ENCODE measurements at regions not wholly inside any gene's neighbourhood (a gene's known extent, or its start where the extent isn't known, plus 50 kb on each side); places are given as distances from the start of the nearest gene placed in this dataset.
"Not testable (repeated sequence)": the region's sequence is repeated elsewhere in the genome, so short reads cannot be mapped to it uniquely, and the experiment has no call there.

- H3K27me3 ChIP-seq (ENCODE audit: insufficient read depth, low read length); H2AFZ ChIP-seq (ENCODE audit: low read length, unreplicated experiment); H3K79me2 ChIP-seq (ENCODE audit: control insufficient read depth, insufficient read depth, low read length, unreplicated experiment); H3K27ac ChIP-seq (ENCODE audit: low read depth, low read length); H3K4me1 ChIP-seq (ENCODE audit: control insufficient read depth, insufficient read depth, low read length, unreplicated experiment); H3K36me3 ChIP-seq (ENCODE audit: insufficient read depth, low read length); H3K4me3 ChIP-seq (ENCODE audit: low read depth, low read length): not testable (repeated sequence)
Measured at GRCh38 chr5:122515210-122515609, 203.2 kb downstream of the SNCAIP start.

GRCh38 chr5:122515709-122516431 is 203.8 kb downstream of the SNCAIP start:
- H3K79me2 ChIP-seq (ENCODE audit: control insufficient read depth, insufficient read depth, low read length, unreplicated experiment) = no peaks in the 10 kb centered on the region
- no peak overlapping the region for H3K4me3 ChIP-seq (ENCODE audit: low read depth, low read length)
- no peaks in the 10 kb centered on the region for H3K4me1 ChIP-seq (ENCODE audit: control insufficient read depth, insufficient read depth, low read length, unreplicated experiment)
- H3K36me3 ChIP-seq (ENCODE audit: insufficient read depth, low read length) = no peaks in the 10 kb centered on the region
- no peak overlapping the region for H3K27ac ChIP-seq (ENCODE audit: low read depth, low read length)
- no peak overlapping the region for H2AFZ ChIP-seq (ENCODE audit: low read length, unreplicated experiment)
- peaks cover 9% of the 10 kb centered on the region; the same call in 1 of the 2 replicates for H3K27me3 ChIP-seq (ENCODE audit: insufficient read depth, low read length)

GRCh38 chr5:122516432-122516743 is 204.4 kb downstream of the SNCAIP start:
- peaks cover 9% of the 10 kb centered on the region; the same call in 1 of the 2 replicates for H3K27me3 ChIP-seq (ENCODE audit: insufficient read depth, low read length)
- H3K4me3 ChIP-seq (ENCODE audit: low read depth, low read length) = no peak overlapping the region
- no peak overlapping the region for H2AFZ ChIP-seq (ENCODE audit: low read length, unreplicated experiment)
- no peak overlapping the region for H3K27ac ChIP-seq (ENCODE audit: low read depth, low read length)
- H3K36me3 ChIP-seq (ENCODE audit: insufficient read depth, low read length) = no peaks in the 10 kb centered on the region
- H3K79me2 ChIP-seq (ENCODE audit: control insufficient read depth, insufficient read depth, low read length, unreplicated experiment) = no peaks in the 10 kb centered on the region
- no peaks in the 10 kb centered on the region for H3K4me1 ChIP-seq (ENCODE audit: control insufficient read depth, insufficient read depth, low read length, unreplicated experiment)

GRCh38 chr5:122517091-122517490 is 205.1 kb downstream of the SNCAIP start:
- H3K79me2 ChIP-seq (ENCODE audit: control insufficient read depth, insufficient read depth, low read length, unreplicated experiment) = no peaks in the 10 kb centered on the region
- H3K4me3 ChIP-seq (ENCODE audit: low read depth, low read length) = no peak overlapping the region
- no peak overlapping the region for H2AFZ ChIP-seq (ENCODE audit: low read length, unreplicated experiment)
- H3K4me1 ChIP-seq (ENCODE audit: control insufficient read depth, insufficient read depth, low read length, unreplicated experiment) = no peaks in the 10 kb centered on the region
- no peak overlapping the region for H3K27ac ChIP-seq (ENCODE audit: low read depth, low read length)
- no peaks in the 10 kb centered on the region for H3K36me3 ChIP-seq (ENCODE audit: insufficient read depth, low read length)
- H3K27me3 ChIP-seq (ENCODE audit: insufficient read depth, low read length) = peaks cover 9% of the 10 kb centered on the region; the same call in 1 of the 2 replicates

- H3K27me3 ChIP-seq (ENCODE audit: insufficient read depth, low read length) = no peaks in the 10 kb centered on the region
- no peak overlapping the region for H3K27ac ChIP-seq (ENCODE audit: low read depth, low read length)
- H3K79me2 ChIP-seq (ENCODE audit: control insufficient read depth, insufficient read depth, low read length, unreplicated experiment) = no peaks in the 10 kb centered on the region
- no peaks in the 10 kb centered on the region for H3K36me3 ChIP-seq (ENCODE audit: insufficient read depth, low read length)
- no peak overlapping the region for H3K4me3 ChIP-seq (ENCODE audit: low read depth, low read length)
- H3K4me1 ChIP-seq (ENCODE audit: control insufficient read depth, insufficient read depth, low read length, unreplicated experiment) = no peaks in the 10 kb centered on the region
- H2AFZ ChIP-seq (ENCODE audit: low read length, unreplicated experiment) = no peak overlapping the region
Measured at GRCh38 chr5:122523776-122524175, 211.7 kb downstream of the SNCAIP start.

DNA sequence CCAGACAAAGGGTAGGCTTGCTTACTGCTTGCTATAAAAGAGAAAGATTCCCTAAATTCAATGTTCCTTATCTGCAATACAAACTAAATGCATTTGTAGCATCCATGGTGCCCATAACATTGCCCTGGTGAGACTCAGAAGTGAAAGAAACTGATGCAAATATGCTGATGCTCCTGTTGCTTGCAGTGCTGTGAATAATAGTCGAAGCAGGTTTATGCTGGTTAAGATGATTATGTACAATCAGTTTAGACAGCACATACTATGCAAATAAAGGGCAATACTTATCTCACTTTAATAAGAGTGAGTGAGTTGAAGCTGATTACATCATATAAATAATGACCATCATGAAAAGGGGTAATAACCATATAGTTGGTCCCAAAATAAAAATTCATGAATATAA is 215.5 kb downstream of the SNCAIP start:
- no peaks in the 10 kb centered on the region for H3K4me1 ChIP-seq (ENCODE audit: control insufficient read depth, insufficient read depth, low read length, unreplicated experiment)
- H3K27me3 ChIP-seq (ENCODE audit: insufficient read depth, low read length) = peaks cover 14% of the 10 kb centered on the region; the same call in 1 of the 2 replicates
- H3K27ac ChIP-seq (ENCODE audit: low read depth, low read length) = no peak overlapping the region
- no peaks in the 10 kb centered on the region for H3K79me2 ChIP-seq (ENCODE audit: control insufficient read depth, insufficient read depth, low read length, unreplicated experiment)
- no peaks in the 10 kb centered on the region for H3K36me3 ChIP-seq (ENCODE audit: insufficient read depth, low read length)
- no peak overlapping the region for H2AFZ ChIP-seq (ENCODE audit: low read length, unreplicated experiment)
- no peak overlapping the region for H3K4me3 ChIP-seq (ENCODE audit: low read depth, low read length)

DNA sequence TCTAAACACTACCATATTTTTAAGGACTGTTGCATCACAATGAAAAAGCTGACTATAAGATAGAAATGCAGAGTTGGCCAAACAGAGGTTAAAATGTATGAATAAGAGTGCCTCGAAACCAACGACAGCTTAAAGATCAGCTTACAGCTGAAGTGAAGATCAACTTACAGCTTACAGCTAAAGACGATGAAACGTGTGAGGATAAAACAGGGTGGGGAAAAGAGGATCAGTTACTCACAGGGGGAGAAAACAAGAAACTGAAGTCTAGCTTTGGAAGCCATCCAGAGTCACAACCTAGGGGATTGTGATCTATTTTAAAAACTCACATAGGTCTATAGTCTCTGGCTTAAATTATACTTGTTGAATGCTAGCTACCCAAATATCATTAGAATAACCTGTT is 220.0 kb downstream of the SNCAIP start:
- no peak overlapping the region for H3K27ac ChIP-seq (ENCODE audit: low read depth, low read length)
- no peak overlapping the region for H2AFZ ChIP-seq (ENCODE audit: low read length, unreplicated experiment)
- no peaks in the 10 kb centered on the region for H3K79me2 ChIP-seq (ENCODE audit: control insufficient read depth, insufficient read depth, low read length, unreplicated experiment)
- H3K4me3 ChIP-seq (ENCODE audit: low read depth, low read length) = no peak overlapping the region
- no peaks in the 10 kb centered on the region for H3K36me3 ChIP-seq (ENCODE audit: insufficient read depth, low read length)
- H3K4me1 ChIP-seq (ENCODE audit: control insufficient read depth, insufficient read depth, low read length, unreplicated experiment) = no peaks in the 10 kb centered on the region
- peaks cover 40% of the 10 kb centered on the region for H3K27me3 ChIP-seq (ENCODE audit: insufficient read depth, low read length)

DNA sequence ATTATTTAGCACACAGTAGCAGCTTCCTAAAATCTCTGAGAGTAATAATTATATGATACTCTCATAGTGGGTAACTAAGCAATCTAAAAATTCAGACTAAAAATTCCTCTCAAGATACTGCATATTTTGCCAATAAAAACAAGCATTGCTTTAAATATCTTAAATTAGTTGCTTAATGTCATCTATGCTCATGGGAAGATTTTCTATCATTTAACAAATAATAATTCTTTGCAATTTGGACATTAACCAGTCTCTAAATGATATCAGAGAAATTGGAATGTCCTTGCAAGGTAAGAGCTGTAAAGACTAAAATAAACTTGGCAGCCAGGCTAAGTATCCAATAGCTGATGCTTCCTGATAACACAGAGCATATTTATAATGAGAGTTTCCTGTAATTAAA is 221.8 kb downstream of the SNCAIP start:
- Histone ChIP-seq H3K4me1 (ENCODE audit: control insufficient read depth, insufficient read depth, low read length, unreplicated experiment) (no peaks in the 10 kb centered on the region), H3K79me2 (ENCODE audit: control insufficient read depth, insufficient read depth, low read length, unreplicated experiment) (no peaks in the 10 kb centered on the region), H2AFZ (ENCODE audit: low read length, unreplicated experiment) (no peak overlapping the region), H3K36me3 (ENCODE audit: insufficient read depth, low read length) (no peaks in the 10 kb centered on the region), H3K27me3 (ENCODE audit: insufficient read depth, low read length) (peaks cover 52% of the 10 kb centered on the region), H3K4me3 (ENCODE audit: low read depth, low read length) (no peak overlapping the region), H3K27ac (ENCODE audit: low read depth, low read length) (no peak overlapping the region)

- Histone ChIP-seq H2AFZ (ENCODE audit: low read length, unreplicated experiment) (no peak overlapping the region), H3K36me3 (ENCODE audit: insufficient read depth, low read length) (no peaks in the 10 kb centered on the region), H3K27me3 (ENCODE audit: insufficient read depth, low read length) (peaks cover 59% of the 10 kb centered on the region), H3K4me3 (ENCODE audit: low read depth, low read length) (no peak overlapping the region), H3K27ac (ENCODE audit: low read depth, low read length) (no peak overlapping the region), H3K79me2 (ENCODE audit: control insufficient read depth, insufficient read depth, low read length, unreplicated experiment) (no peaks in the 10 kb centered on the region), H3K4me1 (ENCODE audit: control insufficient read depth, insufficient read depth, low read length, unreplicated experiment) (no peaks in the 10 kb centered on the region)
Measured at GRCh38 chr5:122534829-122535228, 222.8 kb downstream of the SNCAIP start.

DNA sequence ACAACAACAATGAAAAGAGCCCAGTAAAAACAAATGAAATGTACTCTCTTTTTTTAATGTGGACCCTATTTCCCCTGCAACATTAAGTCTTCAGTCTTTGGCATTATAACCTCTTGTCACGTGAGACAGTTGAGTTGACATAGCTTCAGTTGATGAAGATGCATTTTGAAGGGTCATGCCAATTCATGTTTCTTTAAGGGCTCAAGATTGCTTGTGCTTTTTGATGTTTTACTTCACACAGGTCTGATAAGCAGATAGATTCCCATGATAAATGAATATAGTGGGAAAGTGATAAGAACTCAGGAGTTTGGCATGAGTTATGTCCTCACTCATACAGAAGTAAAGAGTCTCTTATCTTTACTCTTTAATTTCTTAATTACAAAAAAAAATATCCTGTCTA is 229.4 kb downstream of the SNCAIP start:
- no peaks in the 10 kb centered on the region for H3K36me3 ChIP-seq (ENCODE audit: insufficient read depth, low read length)
- H3K4me3 ChIP-seq (ENCODE audit: low read depth, low read length) = no peak overlapping the region
- no peak overlapping the region for H2AFZ ChIP-seq (ENCODE audit: low read length, unreplicated experiment)
- no peaks in the 10 kb centered on the region for H3K79me2 ChIP-seq (ENCODE audit: control insufficient read depth, insufficient read depth, low read length, unreplicated experiment)
- no peaks in the 10 kb centered on the region for H3K4me1 ChIP-seq (ENCODE audit: control insufficient read depth, insufficient read depth, low read length, unreplicated experiment)
- no peak overlapping the region for H3K27ac ChIP-seq (ENCODE audit: low read depth, low read length)
- H3K27me3 ChIP-seq (ENCODE audit: insufficient read depth, low read length) = peaks cover 50% of the 10 kb centered on the region

DNA sequence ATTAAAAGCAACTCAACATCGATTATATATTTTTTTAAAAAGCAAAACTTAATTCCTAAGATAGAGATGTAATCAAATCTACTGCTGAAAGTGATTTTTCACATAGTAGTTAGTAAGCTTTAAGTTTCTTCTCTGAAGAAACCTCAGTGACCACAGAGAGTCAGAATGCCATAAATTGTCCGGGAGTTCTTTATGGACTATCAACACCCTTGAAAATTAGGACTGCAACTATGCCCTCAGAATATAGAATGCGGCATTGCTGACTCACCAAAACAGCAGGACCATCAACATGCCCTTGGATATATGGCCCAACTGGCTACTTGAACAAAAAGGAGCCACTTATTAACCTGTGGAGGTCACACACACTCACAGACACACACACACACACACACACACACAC is 228.9 kb upstream of the SNX2 start:
- Histone ChIP-seq H3K79me2 (ENCODE audit: control insufficient read depth, insufficient read depth, low read length, unreplicated experiment) (no peaks in the 10 kb centered on the region), H3K36me3 (ENCODE audit: insufficient read depth, low read length) (no peaks in the 10 kb centered on the region), H3K27me3 (ENCODE audit: insufficient read depth, low read length) (peaks cover 13% of the 10 kb centered on the region), H3K4me1 (ENCODE audit: control insufficient read depth, insufficient read depth, low read length, unreplicated experiment) (no peaks in the 10 kb centered on the region), H3K27ac (ENCODE audit: low read depth, low read length) (no peak overlapping the region), H3K4me3 (ENCODE audit: low read depth, low read length) (no peak overlapping the region), H2AFZ (ENCODE audit: low read length, unreplicated experiment) (no peak overlapping the region)
